A549 (cell line): ENCODE measurements at regions not wholly inside any gene's neighbourhood (a gene's known extent, or its start where the extent isn't known, plus 50 kb on each side); places are given as distances from the start of the nearest gene placed in this dataset.

Experiments
- ATAC-seq, 2 experiments: fragments of 200-7000 bp in 1 of 2; fragments of >200 bp in 1 of 2; cut with Nextera tagmentation in 1 of 2; cut with Tn5 transposase in 1 of 2; 3 replicates each; pipeline versions ENCODE4 v1.8.0 to v1.9.1; 2018 to 2020; ENCODE audit warnings: mild to moderate bottlenecking in 1 of 2, moderate library complexity in 1 of 2
- CTCF ChIA-PET: fragments of 300-600 bp; sonication (Branson Sonifier 250); formaldehyde crosslinking; extraction: SDS; loops from one replicate; lab custom pipeline; 2021; ENCODE audit warnings: antibody characterized with exemption, inconsistent platforms; lab: Yijun Ruan, JAX
- POLR2A ChIA-PET: fragments of 350-600 bp; formaldehyde crosslinking; extraction: SDS; loops from one replicate; lab custom pipeline; 2021; ENCODE audit warnings: antibody characterized with exemption, inconsistent platforms; lab: Yijun Ruan, JAX
- DNase-seq, 2 experiments: peaks; one replicate each; pipeline versions ENCODE4 v3.0.0 to v3.0.0-alpha.2; 2011 to 2016; ENCODE audit warnings: low read depth in 1 of 2, low spot score in 1 of 2
- FAIRE-seq: peaks from 2 replicates; lab custom pipeline; 2011; peaks lifted over from hg19 to GRCh38; lab: Jason Lieb, UNC
- H3K27ac ChIP-seq, 2 experiments: fragments of >200 bp; sonication (Bioruptor Twin); formaldehyde crosslinking; 3 replicates each; pipeline ENCODE4 v1.5.1; 2016 to 2017
- H3K4me1 ChIP-seq: fragments of >200 bp; sonication (Bioruptor Twin); formaldehyde crosslinking; 3 replicates; pipeline ENCODE4 v1.6.1; 2016
- H3K4me2 ChIP-seq: fragments of >200 bp; sonication (Bioruptor Twin); formaldehyde crosslinking; 3 replicates; pipeline ENCODE4 v1.6.1; 2016
- H3K4me3 ChIP-seq: fragments of >200 bp; sonication (Bioruptor Twin); formaldehyde crosslinking; 3 replicates; pipeline ENCODE4 v1.5.1; 2016
- H3K9me3 ChIP-seq: fragments of >200 bp; sonication (Bioruptor Twin); formaldehyde crosslinking; 3 replicates; pipeline ENCODE4 v1.6.1; 2016
- CBX2 ChIP-seq: fragments of 200-600 bp; sonication (generic); IDR thresholded peaks from 2 replicates; pipeline ENCODE4 v1.6.1; 2016; ENCODE audit warnings: low read depth, mild to moderate bottlenecking, borderline replicate concordance
- EHF ChIP-seq: fragments of 250-450 bp; sonication (Bioruptor Pico); IDR thresholded peaks from 2 replicates; pipeline ENCODE4 v1.5.0; 2020; ENCODE audit warnings: mild to moderate bottlenecking
- EHMT2 ChIP-seq: fragments of 200-600 bp; sonication (generic); IDR thresholded peaks from 2 replicates; pipeline ENCODE4 v1.6.1; 2016; ENCODE audit warnings: antibody characterized with exemption, low read depth, mild to moderate bottlenecking, moderate library complexity
- HOXB5 ChIP-seq: fragments of 250-450 bp; sonication (Bioruptor Pico); IDR thresholded peaks from 2 replicates; pipeline ENCODE4 v1.5.0; 2020; ENCODE audit warnings: mild to moderate bottlenecking, moderate library complexity
- NFE2L2 ChIP-seq: fragments of 150-350 bp; conservative IDR thresholded peaks from 2 replicates; pipeline ENCODE4 v1.6.1; 2014; ENCODE audit warnings: low read length
- NR3C1 ChIP-seq: fragments of >200 bp; sonication (Bioruptor Twin); formaldehyde crosslinking; IDR thresholded peaks from 3 replicates; pipeline ENCODE4 v1.6.1; 2017
- POLR2AphosphoS2 ChIP-seq: conservative IDR thresholded peaks from 2 replicates; pipeline ENCODE4 v1.6.1; 2012; ENCODE audit warnings: low read length, improper control_type of control experiment, inconsistent platforms
- RARB ChIP-seq: fragments of 250-450 bp; sonication (Bioruptor Pico); IDR thresholded peaks from 2 replicates; pipeline ENCODE4 v1.8.0; 2021; ENCODE audit warnings: mild to moderate bottlenecking, moderate library complexity
- RFX5 ChIP-seq: fragments of 450-650 bp; IDR thresholded peaks from 2 replicates; pipeline ENCODE4 v1.7.1; 2014; ENCODE audit warnings: antibody characterized with exemption, mild to moderate bottlenecking, moderate library complexity
- TP53 ChIP-seq: fragments of 250-450 bp; sonication (Bioruptor Pico); IDR thresholded peaks from 2 replicates; pipeline ENCODE4 v1.5.0; 2021; ENCODE audit warnings: mild to moderate bottlenecking, moderate library complexity
- ZC3H11A ChIP-seq: fragments of 450-650 bp; IDR thresholded peaks from 2 replicates; pipeline ENCODE4 v1.6.1; 2014; ENCODE audit warnings: antibody characterized with exemption, mild to moderate bottlenecking
- ZNF302 ChIP-seq: fragments of 250-450 bp; sonication (Bioruptor Pico); IDR thresholded peaks from 2 replicates; pipeline ENCODE4 v1.9.0; 2021; ENCODE audit warnings: inconsistent platforms, mild to moderate bottlenecking, moderate library complexity
- WGBS: methylation state at CpG from one replicate; pipeline ENCODE4 v1.1.6; 2017; ENCODE audit errors: missing lambda C conversion rate; 5-methylcytosine and 5-hydroxymethylcytosine counted together
- TF ChIP-seq, protein P1 (sequence below): fragments of 200-600 bp; sonication (generic); IDR thresholded peaks from 2 replicates; pipeline ENCODE4 v1.6.1; 2016; ENCODE audit warnings: antibody characterized with exemption, mild to moderate bottlenecking, moderate library complexity
- TF ChIP-seq, protein P2 (sequence below): IDR thresholded peaks from 2 replicates; pipeline ENCODE4 v1.6.1; 2012
- TF ChIP-seq, protein P3 (sequence below): fragments of 250-450 bp; sonication (Bioruptor Pico); IDR thresholded peaks from 2 replicates; pipeline ENCODE4 v1.5.0; 2021; ENCODE audit warnings: mild to moderate bottlenecking, moderate library complexity, borderline replicate concordance
- TF ChIP-seq, protein P4 (sequence below): IDR thresholded peaks from 2 replicates; pipeline ENCODE4 v1.6.1; 2012
- TF ChIP-seq, protein P5 (sequence below): fragments of >200 bp; sonication (Bioruptor Twin); formaldehyde crosslinking; IDR thresholded peaks from 3 replicates; pipeline ENCODE4 v1.6.1; 2016
- TF ChIP-seq, protein P6 (sequence below): fragments of 250-450 bp; sonication (Bioruptor Pico); IDR thresholded peaks from 2 replicates; pipeline ENCODE4 v1.5.0; 2020; ENCODE audit warnings: low read depth, mild to moderate bottlenecking, moderate library complexity
- TF ChIP-seq, protein P7 (sequence below): fragments of 450-650 bp; IDR thresholded peaks from 2 replicates; pipeline ENCODE4 v1.6.1; 2014; ENCODE audit warnings: antibody characterized with exemption
- TF ChIP-seq, protein P8 (sequence below): fragments of >200 bp; sonication (Bioruptor Twin); formaldehyde crosslinking; IDR thresholded peaks from 3 replicates; pipeline ENCODE4 v1.5.1; 2016

DNA sequence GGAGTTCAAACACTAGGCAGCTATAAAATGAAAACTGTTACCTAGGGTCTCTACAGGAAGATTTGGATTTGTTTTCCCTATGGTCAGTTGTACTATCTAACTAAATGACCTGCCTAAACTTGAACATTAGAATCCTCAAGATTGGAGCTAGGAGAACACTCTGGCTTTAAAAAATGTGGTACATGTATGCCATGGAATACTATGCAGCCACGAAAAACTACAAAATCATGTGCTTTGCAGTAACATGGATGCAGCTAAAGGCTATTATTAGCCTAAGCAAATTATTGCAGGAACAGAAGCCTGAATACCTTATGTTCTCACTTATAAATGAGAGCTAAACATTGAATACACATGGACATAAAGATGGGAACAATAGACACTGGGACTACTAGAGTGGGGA, 87.1 kb upstream of the MAGI2 start:
- Histone ChIP-seq H3K27ac (no peak overlapping the region), H3K9me3 (no peaks in the 10 kb centered on the region), H3K4me3 (no peak overlapping the region), H3K4me2 (no peak overlapping the region), H3K4me1 (no peaks in the 10 kb centered on the region)
- ChIA-PET CTCF (interaction anchor here (0.7 kb wide), 1 partner anchor 1403 kb away, joined by 3 read pairs; no protein-coding TSS in a partner anchor), POLR2A (no interaction called here)
- 48% methylated on average over 1 of the region's 1 CpG for WGBS
- DNase-seq (no peak), ATAC-seq (no peak), FAIRE-seq (no peak)
- TF ChIP-seq, protein P1, sequence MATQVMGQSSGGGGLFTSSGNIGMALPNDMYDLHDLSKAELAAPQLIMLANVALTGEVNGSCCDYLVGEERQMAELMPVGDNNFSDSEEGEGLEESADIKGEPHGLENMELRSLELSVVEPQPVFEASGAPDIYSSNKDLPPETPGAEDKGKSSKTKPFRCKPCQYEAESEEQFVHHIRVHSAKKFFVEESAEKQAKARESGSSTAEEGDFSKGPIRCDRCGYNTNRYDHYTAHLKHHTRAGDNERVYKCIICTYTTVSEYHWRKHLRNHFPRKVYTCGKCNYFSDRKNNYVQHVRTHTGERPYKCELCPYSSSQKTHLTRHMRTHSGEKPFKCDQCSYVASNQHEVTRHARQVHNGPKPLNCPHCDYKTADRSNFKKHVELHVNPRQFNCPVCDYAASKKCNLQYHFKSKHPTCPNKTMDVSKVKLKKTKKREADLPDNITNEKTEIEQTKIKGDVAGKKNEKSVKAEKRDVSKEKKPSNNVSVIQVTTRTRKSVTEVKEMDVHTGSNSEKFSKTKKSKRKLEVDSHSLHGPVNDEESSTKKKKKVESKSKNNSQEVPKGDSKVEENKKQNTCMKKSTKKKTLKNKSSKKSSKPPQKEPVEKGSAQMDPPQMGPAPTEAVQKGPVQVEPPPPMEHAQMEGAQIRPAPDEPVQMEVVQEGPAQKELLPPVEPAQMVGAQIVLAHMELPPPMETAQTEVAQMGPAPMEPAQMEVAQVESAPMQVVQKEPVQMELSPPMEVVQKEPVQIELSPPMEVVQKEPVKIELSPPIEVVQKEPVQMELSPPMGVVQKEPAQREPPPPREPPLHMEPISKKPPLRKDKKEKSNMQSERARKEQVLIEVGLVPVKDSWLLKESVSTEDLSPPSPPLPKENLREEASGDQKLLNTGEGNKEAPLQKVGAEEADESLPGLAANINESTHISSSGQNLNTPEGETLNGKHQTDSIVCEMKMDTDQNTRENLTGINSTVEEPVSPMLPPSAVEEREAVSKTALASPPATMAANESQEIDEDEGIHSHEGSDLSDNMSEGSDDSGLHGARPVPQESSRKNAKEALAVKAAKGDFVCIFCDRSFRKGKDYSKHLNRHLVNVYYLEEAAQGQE: no peak
- TF ChIP-seq CBX2: no peak
- TF ChIP-seq, protein P2, sequence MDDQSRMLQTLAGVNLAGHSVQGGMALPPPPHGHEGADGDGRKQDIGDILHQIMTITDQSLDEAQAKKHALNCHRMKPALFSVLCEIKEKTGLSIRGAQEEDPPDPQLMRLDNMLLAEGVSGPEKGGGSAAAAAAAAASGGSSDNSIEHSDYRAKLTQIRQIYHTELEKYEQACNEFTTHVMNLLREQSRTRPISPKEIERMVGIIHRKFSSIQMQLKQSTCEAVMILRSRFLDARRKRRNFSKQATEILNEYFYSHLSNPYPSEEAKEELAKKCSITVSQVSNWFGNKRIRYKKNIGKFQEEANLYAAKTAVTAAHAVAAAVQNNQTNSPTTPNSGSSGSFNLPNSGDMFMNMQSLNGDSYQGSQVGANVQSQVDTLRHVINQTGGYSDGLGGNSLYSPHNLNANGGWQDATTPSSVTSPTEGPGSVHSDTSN: no peak
- no peak for TF ChIP-seq RARB (CRISPR knock-in tag)
- TF ChIP-seq, protein P3, sequence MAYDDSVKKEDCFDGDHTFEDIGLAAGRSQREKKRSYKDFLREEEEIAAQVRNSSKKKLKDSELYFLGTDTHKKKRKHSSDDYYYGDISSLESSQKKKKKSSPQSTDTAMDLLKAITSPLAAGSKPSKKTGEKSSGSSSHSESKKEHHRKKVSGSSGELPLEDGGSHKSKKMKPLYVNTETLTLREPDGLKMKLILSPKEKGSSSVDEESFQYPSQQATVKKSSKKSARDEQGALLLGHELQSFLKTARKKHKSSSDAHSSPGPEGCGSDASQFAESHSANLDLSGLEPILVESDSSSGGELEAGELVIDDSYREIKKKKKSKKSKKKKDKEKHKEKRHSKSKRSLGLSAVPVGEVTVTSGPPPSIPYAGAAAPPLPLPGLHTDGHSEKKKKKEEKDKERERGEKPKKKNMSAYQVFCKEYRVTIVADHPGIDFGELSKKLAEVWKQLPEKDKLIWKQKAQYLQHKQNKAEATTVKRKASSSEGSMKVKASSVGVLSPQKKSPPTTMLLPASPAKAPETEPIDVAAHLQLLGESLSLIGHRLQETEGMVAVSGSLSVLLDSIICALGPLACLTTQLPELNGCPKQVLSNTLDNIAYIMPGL (CRISPR knock-in tag): no peak
- TF ChIP-seq, protein P4, sequence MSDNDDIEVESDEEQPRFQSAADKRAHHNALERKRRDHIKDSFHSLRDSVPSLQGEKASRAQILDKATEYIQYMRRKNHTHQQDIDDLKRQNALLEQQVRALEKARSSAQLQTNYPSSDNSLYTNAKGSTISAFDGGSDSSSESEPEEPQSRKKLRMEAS: no peak
- no peak for TF ChIP-seq TP53 (CRISPR knock-in tag)
- no peak for TF ChIP-seq EHMT2
- no peak for TF ChIP-seq POLR2AphosphoS2
- no peak for TF ChIP-seq NFE2L2
- TF ChIP-seq, protein P5, sequence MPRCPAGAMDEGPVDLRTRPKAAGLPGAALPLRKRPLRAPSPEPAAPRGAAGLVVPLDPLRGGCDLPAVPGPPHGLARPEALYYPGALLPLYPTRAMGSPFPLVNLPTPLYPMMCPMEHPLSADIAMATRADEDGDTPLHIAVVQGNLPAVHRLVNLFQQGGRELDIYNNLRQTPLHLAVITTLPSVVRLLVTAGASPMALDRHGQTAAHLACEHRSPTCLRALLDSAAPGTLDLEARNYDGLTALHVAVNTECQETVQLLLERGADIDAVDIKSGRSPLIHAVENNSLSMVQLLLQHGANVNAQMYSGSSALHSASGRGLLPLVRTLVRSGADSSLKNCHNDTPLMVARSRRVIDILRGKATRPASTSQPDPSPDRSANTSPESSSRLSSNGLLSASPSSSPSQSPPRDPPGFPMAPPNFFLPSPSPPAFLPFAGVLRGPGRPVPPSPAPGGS: no peak
- TF ChIP-seq EHF (CRISPR knock-in tag): no peak
- TF ChIP-seq NR3C1: no peak
- TF ChIP-seq HOXB5 (CRISPR knock-in tag): no peak
- TF ChIP-seq RFX5: no peak
- no peak for TF ChIP-seq ZNF302
- TF ChIP-seq, protein P6, sequence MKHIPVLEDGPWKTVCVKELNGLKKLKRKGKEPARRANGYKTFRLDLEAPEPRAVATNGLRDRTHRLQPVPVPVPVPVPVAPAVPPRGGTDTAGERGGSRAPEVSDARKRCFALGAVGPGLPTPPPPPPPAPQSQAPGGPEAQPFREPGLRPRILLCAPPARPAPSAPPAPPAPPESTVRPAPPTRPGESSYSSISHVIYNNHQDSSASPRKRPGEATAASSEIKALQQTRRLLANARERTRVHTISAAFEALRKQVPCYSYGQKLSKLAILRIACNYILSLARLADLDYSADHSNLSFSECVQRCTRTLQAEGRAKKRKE (CRISPR knock-in tag): no peak
- TF ChIP-seq, protein P7, sequence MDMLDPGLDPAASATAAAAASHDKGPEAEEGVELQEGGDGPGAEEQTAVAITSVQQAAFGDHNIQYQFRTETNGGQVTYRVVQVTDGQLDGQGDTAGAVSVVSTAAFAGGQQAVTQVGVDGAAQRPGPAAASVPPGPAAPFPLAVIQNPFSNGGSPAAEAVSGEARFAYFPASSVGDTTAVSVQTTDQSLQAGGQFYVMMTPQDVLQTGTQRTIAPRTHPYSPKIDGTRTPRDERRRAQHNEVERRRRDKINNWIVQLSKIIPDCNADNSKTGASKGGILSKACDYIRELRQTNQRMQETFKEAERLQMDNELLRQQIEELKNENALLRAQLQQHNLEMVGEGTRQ: no peak
- no peak for TF ChIP-seq ZC3H11A
- TF ChIP-seq, protein P8, sequence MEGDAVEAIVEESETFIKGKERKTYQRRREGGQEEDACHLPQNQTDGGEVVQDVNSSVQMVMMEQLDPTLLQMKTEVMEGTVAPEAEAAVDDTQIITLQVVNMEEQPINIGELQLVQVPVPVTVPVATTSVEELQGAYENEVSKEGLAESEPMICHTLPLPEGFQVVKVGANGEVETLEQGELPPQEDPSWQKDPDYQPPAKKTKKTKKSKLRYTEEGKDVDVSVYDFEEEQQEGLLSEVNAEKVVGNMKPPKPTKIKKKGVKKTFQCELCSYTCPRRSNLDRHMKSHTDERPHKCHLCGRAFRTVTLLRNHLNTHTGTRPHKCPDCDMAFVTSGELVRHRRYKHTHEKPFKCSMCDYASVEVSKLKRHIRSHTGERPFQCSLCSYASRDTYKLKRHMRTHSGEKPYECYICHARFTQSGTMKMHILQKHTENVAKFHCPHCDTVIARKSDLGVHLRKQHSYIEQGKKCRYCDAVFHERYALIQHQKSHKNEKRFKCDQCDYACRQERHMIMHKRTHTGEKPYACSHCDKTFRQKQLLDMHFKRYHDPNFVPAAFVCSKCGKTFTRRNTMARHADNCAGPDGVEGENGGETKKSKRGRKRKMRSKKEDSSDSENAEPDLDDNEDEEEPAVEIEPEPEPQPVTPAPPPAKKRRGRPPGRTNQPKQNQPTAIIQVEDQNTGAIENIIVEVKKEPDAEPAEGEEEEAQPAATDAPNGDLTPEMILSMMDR: no peak
